GM23248 (cell line): ENCODE measurements at regions not wholly inside any gene's neighbourhood (a gene's known extent, or its start where the extent isn't known, plus 50 kb on each side); places are given as distances from the start of the nearest gene placed in this dataset.

Experiments used
- DNase-seq: peaks from one replicate; pipeline ENCODE4 v3.0.0-alpha.2; 2015
- H2AFZ ChIP-seq: fragments of 200-600 bp; sonication (generic); 2 replicates; pipeline ENCODE4 v1.6.1; 2016; ENCODE audit warnings: antibody characterized with exemption
- H3F3A ChIP-seq: fragments of 200-600 bp; sonication (generic); 2 replicates; pipeline ENCODE4 v1.6.1; 2016; ENCODE audit warnings: mild to moderate bottlenecking, antibody characterized with exemption, mixed run types; ENCODE audit not compliant: insufficient read depth
- H3K27ac ChIP-seq: fragments of 200-600 bp; sonication (generic); 2 replicates; pipeline ENCODE4 v1.5.1; 2016; ENCODE audit warnings: mild to moderate bottlenecking
- H3K27me3 ChIP-seq: fragments of 200-600 bp; sonication (generic); replicated peaks from 2 replicates; pipeline ENCODE4 v1.6.1; 2016; ENCODE audit warnings: mild to moderate bottlenecking; ENCODE audit not compliant: insufficient read depth
- H3K36me3 ChIP-seq: fragments of 200-600 bp; sonication (generic); 2 replicates; pipeline ENCODE4 v1.6.1; 2016; ENCODE audit warnings: low read depth, mild to moderate bottlenecking
- H3K4me1 ChIP-seq: fragments of 200-600 bp; sonication (generic); 2 replicates; pipeline ENCODE4 v1.6.1; 2016; ENCODE audit warnings: mild to moderate bottlenecking; ENCODE audit not compliant: insufficient read depth
- H3K4me2 ChIP-seq: fragments of 200-600 bp; sonication (generic); one replicate; pipeline ENCODE4 v1.6.1; 2016; ENCODE audit warnings: mild to moderate bottlenecking; ENCODE audit not compliant: unreplicated experiment
- H3K4me3 ChIP-seq: fragments of 200-600 bp; sonication (generic); 2 replicates; pipeline ENCODE4 v1.5.1; 2016; ENCODE audit warnings: mild to moderate bottlenecking
- H3K79me2 ChIP-seq: fragments of 200-600 bp; sonication (generic); 2 replicates; pipeline ENCODE4 v1.6.1; 2016; ENCODE audit warnings: mild to moderate bottlenecking; ENCODE audit not compliant: insufficient read depth
- H3K9ac ChIP-seq: fragments of 200-600 bp; sonication (generic); 2 replicates; pipeline ENCODE4 v1.6.1; 2016; ENCODE audit warnings: mild to moderate bottlenecking
- H3K9me2 ChIP-seq: fragments of 200-600 bp; sonication (generic); 2 replicates; pipeline ENCODE4 v1.6.1; 2016; ENCODE audit warnings: mixed run types, mild to moderate bottlenecking, moderate library complexity; ENCODE audit not compliant: insufficient read depth
- H3K9me3 ChIP-seq: fragments of 200-600 bp; sonication (generic); one replicate; pipeline ENCODE4 v1.6.1; 2017; ENCODE audit warnings: low read depth
- H4K20me1 ChIP-seq: fragments of 200-600 bp; sonication (generic); 2 replicates; pipeline ENCODE4 v1.6.0; 2016; ENCODE audit not compliant: insufficient read depth
- EZH2 ChIP-seq: fragments of 200-600 bp; sonication (generic); IDR thresholded peaks from 2 replicates; pipeline ENCODE4 v1.6.1; 2018; ENCODE audit warnings: antibody characterized with exemption, mild to moderate bottlenecking; ENCODE audit not compliant: insufficient read depth, poor library complexity, severe bottlenecking
- EZH2phosphoT487 ChIP-seq: fragments of 200-600 bp; sonication (generic); IDR thresholded peaks from 2 replicates; pipeline ENCODE4 v1.6.1; 2018; ENCODE audit warnings: antibody characterized with exemption, moderate library complexity, mild to moderate bottlenecking, low read depth; ENCODE audit not compliant: insufficient read depth
- WGBS, 2 experiments: methylation state at CpG; one replicate each; pipeline ENCODE4 v1.1.6; 2015 to 2017; ENCODE audit warnings: low lambda C conversion rate in 2 of 2, low coverage in 1 of 2; ENCODE audit errors: missing lambda C conversion rate in 2 of 2; 5-methylcytosine and 5-hydroxymethylcytosine counted together
- in situ Hi-C: fragments of 300-500 bp; cut with MboI; formaldehyde crosslinking; loops from 2 replicates; pipeline ENCODE4 v1.15.0; 2020

- Histone ChIP-seq H3K9me3 (no peaks in the 10 kb centered on the region), H4K20me1 (no peaks in the 10 kb centered on the region), H3F3A (no peaks in the 10 kb centered on the region), H3K79me2 (no peaks in the 10 kb centered on the region), H3K27me3 (peaks cover 20% of the 10 kb centered on the region; the same call in 1 of the 2 replicates), H3K36me3 (no peaks in the 10 kb centered on the region), H2AFZ (no peak overlapping the region), H3K4me2 (no peak overlapping the region), H3K9ac (no peak overlapping the region), H3K4me1 (no peaks in the 10 kb centered on the region), H3K9me2 (no peaks in the 10 kb centered on the region), H3K27ac (no peak overlapping the region), H3K4me3 (no peak overlapping the region)
- DNase-seq, result no peak
- in situ Hi-C loops, result no loop called here
- WGBS, 2 experiments, result 73 to 75% methylated on average over 10 of the region's 10 CpGs
- TF ChIP-seq EZH2phosphoT487 (no peak), EZH2 (no peak)
Observed at GRCh38 chr16:86067516-86067915, 168.6 kb downstream of the IRF8 start.

- in situ Hi-C loops, result no loop called here
- 59 to 64% methylated on average over 8 of the region's 8 CpGs for WGBS, 2 experiments
- H3K27me3 ChIP-seq, result peaks cover 17% of the 10 kb centered on the region; the same call in 1 of the 2 replicates
Observed at GRCh38 chr16:86067936-86068335, 169.0 kb downstream of the IRF8 start.

GRCh38 chr16:86068722-86069121, 169.8 kb downstream of the IRF8 start:
- Histone ChIP-seq H3K4me3 (no peak overlapping the region), H3K4me2 (no peak overlapping the region), H4K20me1 (no peaks in the 10 kb centered on the region), H2AFZ (no peak overlapping the region), H3K79me2 (no peaks in the 10 kb centered on the region), H3K36me3 (no peaks in the 10 kb centered on the region), H3K9ac (no peak overlapping the region), H3F3A (no peaks in the 10 kb centered on the region), H3K27ac (no peak overlapping the region), H3K9me2 (no peaks in the 10 kb centered on the region), H3K9me3 (no peaks in the 10 kb centered on the region), H3K27me3 (peaks cover 17% of the 10 kb centered on the region), H3K4me1 (no peaks in the 10 kb centered on the region)
- DNase-seq, result no peak
- TF ChIP-seq EZH2phosphoT487, result no peak
- TF ChIP-seq EZH2, result no peak
- in situ Hi-C loops, result no loop called here
- WGBS, 2 experiments, result 77 to 83% methylated on average over 8 of the region's 8 CpGs

More at GRCh38 chr16:86067936-86068335, 169.0 kb downstream of the IRF8 start:
- Histone ChIP-seq H3K9ac (no peak overlapping the region), H3K27ac (no peak overlapping the region), H3F3A (no peaks in the 10 kb centered on the region), H3K4me1 (no peaks in the 10 kb centered on the region), H3K36me3 (no peaks in the 10 kb centered on the region), H2AFZ (no peak overlapping the region), H3K9me2 (no peaks in the 10 kb centered on the region), H3K79me2 (no peaks in the 10 kb centered on the region), H3K9me3 (no peaks in the 10 kb centered on the region), H3K4me2 (no peak overlapping the region), H4K20me1 (no peaks in the 10 kb centered on the region), H3K4me3 (no peak overlapping the region)
- no peak for DNase-seq
- TF ChIP-seq EZH2phosphoT487 (no peak), EZH2 (no peak)

- Histone ChIP-seq H3K27me3 (peaks cover 17% of the 10 kb centered on the region), H3K36me3 (no peaks in the 10 kb centered on the region), H3K27ac (no peak overlapping the region), H3K79me2 (no peaks in the 10 kb centered on the region), H3K4me2 (no peak overlapping the region), H3F3A (no peaks in the 10 kb centered on the region), H3K9me2 (no peaks in the 10 kb centered on the region), H3K9me3 (no peaks in the 10 kb centered on the region), H3K4me1 (no peaks in the 10 kb centered on the region), H3K9ac (no peak overlapping the region), H4K20me1 (no peaks in the 10 kb centered on the region), H3K4me3 (no peak overlapping the region), H2AFZ (no peak overlapping the region)
- in situ Hi-C loops, result loop anchor here (5.0 kb wide), 1 partner anchor 452 kb away; no protein-coding TSS in a partner anchor
- TF ChIP-seq EZH2phosphoT487 (no peak), EZH2 (no peak)
- no peak for DNase-seq
- 62 to 67% methylated on average over 19 to 21 of the region's 21 CpGs for WGBS, 2 experiments
Observed at GRCh38 chr16:86069736-86070298, 170.9 kb downstream of the IRF8 start.
